GM18867 (cell line): ENCODE measurements at regions not wholly inside any gene's neighbourhood (a gene's known extent, or its start where the extent isn't known, plus 50 kb on each side); places are given as distances from the start of the nearest gene placed in this dataset.
"Not testable (repeated sequence)": the region's sequence is repeated elsewhere in the genome, so short reads cannot be mapped to it uniquely, and the experiment has no call there.

Source experiments
- ATAC-seq: cut with Tn5 transposase; IDR thresholded peaks from one replicate; pipeline ENCODE4 v1.9.1; 2021; ENCODE audit warnings: mild to moderate bottlenecking, moderate library complexity; ENCODE audit not compliant: unreplicated experiment

- ATAC-seq = no peak
Measured at GRCh38 chr7:42726066-42726785, 185.6 kb downstream of the C7orf25 start.

- ATAC-seq = no peak
Measured at GRCh38 chr7:42722716-42723115, 189.2 kb downstream of the C7orf25 start.

DNA sequence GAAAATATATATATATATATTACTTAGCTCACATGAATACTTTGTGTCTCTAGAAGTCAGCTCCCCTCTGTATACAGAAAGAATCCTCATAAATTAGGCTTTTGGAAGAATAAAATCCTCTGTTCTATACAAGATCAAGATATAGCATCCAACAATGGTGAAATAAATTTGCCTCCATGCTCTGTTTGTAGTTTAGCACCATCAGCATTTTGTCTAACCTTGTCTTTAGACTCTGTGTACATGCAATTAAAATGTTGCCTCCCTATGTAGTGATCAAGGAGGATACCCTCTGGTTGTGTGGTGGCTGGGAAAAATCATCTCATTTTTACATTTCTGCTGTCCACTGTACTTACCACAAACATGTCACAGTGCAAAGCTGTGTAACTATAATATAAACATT is 189.7 kb downstream of the C7orf25 start:
- no peak for ATAC-seq

- ATAC-seq = no peak
Measured at GRCh38 chr7:42720991-42721796, 190.7 kb downstream of the C7orf25 start.

- ATAC-seq = no peak
Measured at GRCh38 chr7:42720012-42720411, 191.9 kb downstream of the C7orf25 start.

- not testable (repeated sequence) for ATAC-seq
Measured at GRCh38 chr7:42718466-42718865, 193.4 kb downstream of the C7orf25 start.

DNA sequence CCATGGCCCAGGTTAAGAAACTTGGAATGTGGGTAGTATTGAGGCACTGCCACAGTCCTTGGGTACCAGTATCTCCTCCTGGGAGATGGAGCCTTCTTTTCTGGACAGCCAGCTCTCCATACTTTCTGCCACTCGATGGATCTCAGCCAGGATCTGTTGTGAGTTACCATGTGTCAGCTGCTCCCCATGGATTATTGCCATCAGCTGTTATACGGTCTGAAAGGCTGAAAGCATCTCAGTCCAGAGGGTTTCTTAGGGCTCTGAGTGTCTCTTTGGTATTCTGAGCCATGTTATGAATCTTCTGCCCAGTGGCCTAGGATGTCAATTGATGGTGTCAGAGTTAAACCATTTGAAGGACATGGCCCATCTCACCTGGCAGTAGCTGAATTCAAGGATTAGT is 197.5 kb downstream of the C7orf25 start:
- ATAC-seq = no peak

- no peak for ATAC-seq
Measured at GRCh38 chr7:42709284-42709683, 202.6 kb downstream of the C7orf25 start.

GRCh38 chr7:42704710-42705109 is 207.2 kb downstream of the C7orf25 start:
- ATAC-seq = no peak

DNA sequence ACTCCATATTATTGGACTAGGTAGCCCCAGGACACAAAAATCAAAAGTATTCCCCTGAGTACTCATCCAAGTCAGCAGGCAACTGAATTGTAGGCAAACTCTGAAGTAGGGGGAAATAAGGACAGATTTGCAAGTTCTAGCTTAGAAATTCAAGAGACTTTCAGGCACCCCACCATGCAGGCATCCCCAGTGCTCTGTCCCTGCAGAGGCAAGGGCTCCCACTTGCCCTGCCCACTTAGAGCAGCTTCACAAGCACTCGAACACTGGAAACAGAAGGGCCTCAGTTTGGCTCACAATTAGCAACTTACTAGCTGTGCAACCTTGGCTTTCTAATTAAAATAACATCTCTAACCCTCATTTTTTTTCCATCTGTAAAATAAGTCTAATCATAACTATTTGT is 209.2 kb downstream of the C7orf25 start:
- ATAC-seq = no peak

- ATAC-seq = no peak
Measured at GRCh38 chr7:42700406-42701327, 211.2 kb downstream of the C7orf25 start.

- ATAC-seq = no peak
Measured at GRCh38 chr7:42699380-42700178, 212.3 kb downstream of the C7orf25 start.

- no peak for ATAC-seq
Measured at GRCh38 chr7:42698600-42699374, 213.1 kb downstream of the C7orf25 start.

DNA sequence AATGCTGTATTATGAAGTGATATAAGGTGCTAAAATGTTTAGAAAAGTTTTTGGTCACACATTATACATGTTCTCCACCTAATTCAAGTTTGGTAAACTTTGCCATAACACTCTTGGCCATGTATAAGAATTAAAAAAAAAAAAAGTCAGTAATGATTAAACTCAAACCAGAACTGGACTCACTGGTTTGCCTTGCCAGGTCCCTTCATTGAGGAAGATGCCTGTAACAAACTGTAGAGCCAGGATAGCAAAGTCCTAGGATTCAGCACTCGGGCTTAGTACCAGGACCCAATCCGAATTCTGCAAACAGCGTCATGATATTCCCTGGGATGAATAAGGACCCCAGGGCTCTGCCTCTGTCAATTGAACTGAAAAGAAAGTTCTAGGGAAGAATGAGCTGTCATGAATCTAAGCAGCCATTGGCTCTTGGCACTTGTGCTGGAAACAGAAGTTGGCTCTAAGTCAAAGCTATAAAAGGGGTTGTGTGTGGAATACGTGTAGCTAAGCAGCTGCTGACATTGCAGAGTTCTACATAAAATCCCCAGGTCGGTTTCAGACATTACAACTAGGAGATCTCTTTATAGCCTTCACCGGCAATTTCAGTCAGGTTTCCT is 216.9 kb downstream of the C7orf25 start:
- no peak for ATAC-seq

- no peak for ATAC-seq
Measured at GRCh38 chr7:42693722-42694121, 218.1 kb downstream of the C7orf25 start.

DNA sequence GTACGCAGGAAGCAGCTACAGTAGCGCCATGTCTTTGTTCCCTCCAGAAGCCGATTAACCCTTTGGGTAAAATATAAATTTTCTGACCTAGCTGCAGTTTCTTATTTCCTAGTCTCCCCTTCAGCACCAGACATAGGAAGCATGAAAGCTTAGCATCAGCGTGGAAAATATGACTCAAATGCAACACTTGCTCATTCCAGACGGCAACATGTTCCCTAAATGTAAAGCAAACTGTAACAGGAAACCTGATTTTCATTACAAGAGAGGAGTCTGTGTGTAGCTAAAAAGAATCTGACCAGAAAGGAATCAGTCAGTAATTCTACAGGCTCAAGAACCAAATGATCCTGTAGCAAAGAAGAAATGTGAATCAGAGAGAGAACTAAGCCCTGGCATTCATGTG is 219.2 kb downstream of the C7orf25 start:
- ATAC-seq = no peak

DNA sequence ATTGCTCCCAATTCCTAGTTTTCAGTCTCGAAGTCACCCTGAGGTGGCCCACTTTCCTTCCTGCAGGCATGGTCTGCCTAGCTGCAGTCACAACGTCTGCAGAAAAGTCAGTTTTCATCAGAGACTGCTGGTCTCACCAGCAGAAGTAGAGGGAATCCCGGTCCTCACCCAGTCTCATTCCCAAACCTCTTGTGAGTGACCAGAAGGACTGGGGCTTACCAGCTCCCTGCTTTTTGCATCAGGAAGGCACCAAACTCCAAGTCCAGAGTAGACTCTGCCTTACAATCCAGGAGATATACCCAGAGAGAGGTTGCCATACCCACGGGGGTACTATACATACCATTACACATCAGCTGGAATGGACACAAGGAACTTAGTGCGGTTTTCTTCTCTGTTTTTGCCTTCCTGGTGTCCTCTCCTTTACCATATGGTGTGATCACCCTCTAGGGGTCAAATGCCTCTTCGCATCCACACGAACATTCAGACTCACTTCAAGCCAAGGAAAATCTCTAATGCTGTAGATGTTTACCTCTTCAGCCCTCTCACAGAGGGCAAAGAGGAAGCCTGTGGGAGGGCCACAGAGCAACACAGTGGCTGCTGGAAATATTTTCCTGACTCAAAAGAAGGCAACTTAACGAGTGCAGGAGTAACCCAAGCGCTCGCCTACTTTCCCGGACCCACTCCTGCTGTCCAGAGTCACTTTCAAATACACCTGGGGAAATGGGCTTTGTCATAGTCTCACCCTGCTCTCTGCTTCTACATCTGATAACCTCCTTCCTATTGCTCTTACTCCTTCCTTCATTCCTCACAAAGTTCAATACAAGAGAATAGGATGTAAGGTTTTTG is 220.9 kb downstream of the C7orf25 start:
- ATAC-seq = peak; percentile 45

DNA sequence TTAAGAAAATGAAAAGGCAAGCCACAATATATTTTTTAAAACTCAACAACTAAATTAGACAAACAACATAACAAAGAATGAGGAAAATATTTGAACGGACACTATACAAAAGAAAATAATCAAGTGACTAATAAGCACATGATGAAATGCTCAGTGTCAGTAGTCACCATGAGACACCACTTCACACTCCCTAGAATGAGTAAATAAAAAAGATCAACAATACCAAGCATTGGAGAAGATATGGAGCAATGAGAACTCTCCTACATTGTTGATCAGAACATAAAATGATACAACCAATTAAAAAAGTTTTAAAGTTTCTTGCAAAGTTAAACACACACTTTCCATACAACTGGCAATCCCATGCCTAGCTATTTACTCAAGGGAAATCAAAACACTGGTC is 222.2 kb downstream of the C7orf25 start:
- no peak for ATAC-seq

GRCh38 chr7:42688056-42688371 is 223.9 kb downstream of the C7orf25 start:
- ATAC-seq = no peak
